Mesothelial cell of epicardium (in vitro differentiated cells): ENCODE measurements at regions not wholly inside any gene's neighbourhood (a gene's known extent, or its start where the extent isn't known, plus 50 kb on each side); places are given as distances from the start of the nearest gene placed in this dataset.

Experiments
- DNase-seq, 2 experiments: peaks; one replicate each; pipeline ENCODE4 v3.0.0; 2021; ENCODE audit warnings: low spot score in 2 of 2; ENCODE audit not compliant: unreplicated experiment in 2 of 2
- H3K27ac Mint-ChIP-seq: 2 replicates; pipeline ENCODE4 v1.8.0; 2021; ENCODE audit warnings: mixed read lengths
- H3K27me3 Mint-ChIP-seq: 2 replicates; pipeline ENCODE4 v1.8.0; 2021; ENCODE audit warnings: low read depth, mixed read lengths
- H3K36me3 Mint-ChIP-seq: 2 replicates; pipeline ENCODE4 v1.8.0; 2021; ENCODE audit warnings: mixed read lengths
- H3K4me1 Mint-ChIP-seq: 2 replicates; pipeline ENCODE4 v1.8.0; 2021; ENCODE audit warnings: mixed read lengths
- H3K4me3 Mint-ChIP-seq: 2 replicates; pipeline ENCODE4 v1.8.0; 2021; ENCODE audit warnings: mild to moderate bottlenecking, moderate library complexity, mixed read lengths
- H3K9me3 Mint-ChIP-seq: 2 replicates; pipeline ENCODE4 v1.8.0; 2021; ENCODE audit warnings: mixed read lengths
- TF ChIP-seq, protein P1 (sequence below): fragments of 200-600 bp; sonication (generic); IDR thresholded peaks from one replicate; pipeline ENCODE4 v1.5.0; 2021; ENCODE audit warnings: antibody characterized with exemption; ENCODE audit not compliant: unreplicated experiment

DNA sequence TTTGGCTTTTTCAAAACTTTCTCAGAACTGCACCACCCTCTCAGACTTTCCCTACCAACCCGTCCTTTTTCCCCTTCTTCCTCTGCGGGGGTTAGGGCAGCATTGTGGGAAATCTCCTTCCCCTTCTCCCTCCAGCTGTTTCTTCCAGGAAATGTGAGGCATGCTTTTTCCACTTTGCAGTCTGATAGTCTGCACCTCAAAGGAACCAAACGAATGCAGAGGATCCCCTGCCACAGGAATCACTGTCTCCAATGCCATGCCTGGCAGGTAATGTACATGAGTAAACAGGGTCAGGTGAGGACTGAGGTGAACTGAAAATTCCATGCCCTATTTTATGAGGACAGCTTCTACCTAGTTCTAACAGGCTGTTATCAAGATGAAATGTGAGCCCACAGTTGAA lies 218.4 kb downstream of the BCAS1 start:
- TF ChIP-seq, protein P1, sequence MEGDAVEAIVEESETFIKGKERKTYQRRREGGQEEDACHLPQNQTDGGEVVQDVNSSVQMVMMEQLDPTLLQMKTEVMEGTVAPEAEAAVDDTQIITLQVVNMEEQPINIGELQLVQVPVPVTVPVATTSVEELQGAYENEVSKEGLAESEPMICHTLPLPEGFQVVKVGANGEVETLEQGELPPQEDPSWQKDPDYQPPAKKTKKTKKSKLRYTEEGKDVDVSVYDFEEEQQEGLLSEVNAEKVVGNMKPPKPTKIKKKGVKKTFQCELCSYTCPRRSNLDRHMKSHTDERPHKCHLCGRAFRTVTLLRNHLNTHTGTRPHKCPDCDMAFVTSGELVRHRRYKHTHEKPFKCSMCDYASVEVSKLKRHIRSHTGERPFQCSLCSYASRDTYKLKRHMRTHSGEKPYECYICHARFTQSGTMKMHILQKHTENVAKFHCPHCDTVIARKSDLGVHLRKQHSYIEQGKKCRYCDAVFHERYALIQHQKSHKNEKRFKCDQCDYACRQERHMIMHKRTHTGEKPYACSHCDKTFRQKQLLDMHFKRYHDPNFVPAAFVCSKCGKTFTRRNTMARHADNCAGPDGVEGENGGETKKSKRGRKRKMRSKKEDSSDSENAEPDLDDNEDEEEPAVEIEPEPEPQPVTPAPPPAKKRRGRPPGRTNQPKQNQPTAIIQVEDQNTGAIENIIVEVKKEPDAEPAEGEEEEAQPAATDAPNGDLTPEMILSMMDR, result no peak
- Mint-ChIP-seq H3K4me1 (peaks cover 5% of the 10 kb centered on the region), H3K27ac (no peak overlapping the region), H3K27me3 (no peaks in the 10 kb centered on the region), H3K9me3 (no peaks in the 10 kb centered on the region), H3K4me3 (no peak overlapping the region), H3K36me3 (no peaks in the 10 kb centered on the region)
- DNase-seq, result no peak

DNA sequence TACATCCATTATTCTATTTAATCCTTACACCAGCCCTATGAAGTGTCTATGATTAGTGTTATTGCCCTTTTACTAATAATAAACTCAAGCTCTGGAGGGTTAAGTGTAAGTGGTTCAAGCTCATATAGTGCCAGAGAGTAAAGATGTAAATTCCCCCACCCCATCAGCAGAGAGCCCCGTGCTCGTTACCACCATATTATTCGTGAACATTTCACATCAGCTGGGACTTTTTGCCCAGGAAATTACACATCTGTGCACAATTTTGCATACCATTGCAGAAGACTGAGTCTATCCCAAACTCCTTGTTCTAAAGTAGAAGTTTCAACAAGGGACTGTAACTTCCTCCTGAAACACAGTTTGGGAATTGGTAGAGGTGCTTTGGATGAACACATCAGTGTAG lies 220.1 kb downstream of the BCAS1 start:
- no peaks in the 10 kb centered on the region for H3K27me3 Mint-ChIP-seq
- TF ChIP-seq, protein P1, result no peak
- H3K36me3 Mint-ChIP-seq, result no peaks in the 10 kb centered on the region
- H3K4me3 Mint-ChIP-seq, result no peak overlapping the region
- H3K4me1 Mint-ChIP-seq, result no peaks in the 10 kb centered on the region
- no peak for DNase-seq
- no peak overlapping the region for H3K27ac Mint-ChIP-seq
- H3K9me3 Mint-ChIP-seq, result no peaks in the 10 kb centered on the region

DNA sequence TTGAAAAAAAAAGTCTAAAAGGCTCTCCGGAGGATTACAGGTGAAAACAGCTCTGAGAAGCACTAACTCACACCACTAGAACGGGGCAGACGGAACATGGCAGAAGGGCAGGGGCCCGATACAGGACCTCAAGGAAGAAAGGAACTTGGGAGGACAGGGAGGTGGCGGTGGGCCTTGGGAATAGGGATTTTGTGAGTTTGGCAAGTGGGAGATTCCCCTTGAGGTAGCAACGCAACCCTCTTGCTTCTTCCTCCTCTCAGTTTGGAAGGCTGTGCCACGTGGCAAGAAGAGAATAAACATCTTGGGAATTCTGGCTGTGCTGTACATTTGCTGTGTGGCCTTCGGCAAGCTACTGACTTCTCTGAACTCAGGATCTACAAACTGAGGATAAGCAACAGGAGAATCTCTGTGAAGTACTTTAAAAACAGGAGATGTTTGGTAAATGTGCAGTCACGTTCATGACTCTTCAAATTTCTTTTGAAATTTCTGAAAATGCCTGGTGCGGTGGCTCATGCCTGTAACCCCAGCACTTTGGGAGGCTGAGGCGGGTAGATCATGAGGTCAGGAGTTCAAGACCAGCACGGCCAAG lies 220.8 kb downstream of the BCAS1 start:
- TF ChIP-seq, protein P1, result no peak
- Mint-ChIP-seq H3K36me3 (no peaks in the 10 kb centered on the region), H3K27me3 (no peaks in the 10 kb centered on the region), H3K4me3 (no peak overlapping the region), H3K27ac (no peak overlapping the region), H3K4me1 (no peaks in the 10 kb centered on the region), H3K9me3 (no peaks in the 10 kb centered on the region)
- DNase-seq, result no peak

DNA sequence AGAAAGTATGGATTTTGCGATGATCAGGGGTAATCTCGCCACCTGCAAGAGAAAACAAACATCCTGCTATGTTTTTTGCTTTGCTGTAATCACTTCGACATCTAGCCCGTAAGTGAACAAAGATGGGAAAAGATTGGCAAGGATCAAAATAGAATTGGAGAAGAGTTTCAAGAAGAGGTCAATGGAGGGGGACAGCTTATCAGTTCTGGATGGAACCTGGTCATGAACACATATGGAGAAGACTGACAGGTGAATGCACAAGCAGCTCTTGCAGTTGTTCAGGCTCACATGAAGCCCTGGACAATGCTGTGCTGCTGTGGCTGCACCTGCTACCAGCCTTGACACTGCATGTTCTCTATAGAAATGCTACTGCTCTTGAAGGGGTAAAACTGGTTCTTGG lies 222.1 kb downstream of the BCAS1 start:
- Mint-ChIP-seq H3K9me3 (peaks cover 4% of the 10 kb centered on the region), H3K27me3 (no peaks in the 10 kb centered on the region), H3K4me1 (no peaks in the 10 kb centered on the region), H3K27ac (no peak overlapping the region), H3K4me3 (no peak overlapping the region), H3K36me3 (no peaks in the 10 kb centered on the region)
- DNase-seq, result no peak
- TF ChIP-seq, protein P1, result no peak

DNA sequence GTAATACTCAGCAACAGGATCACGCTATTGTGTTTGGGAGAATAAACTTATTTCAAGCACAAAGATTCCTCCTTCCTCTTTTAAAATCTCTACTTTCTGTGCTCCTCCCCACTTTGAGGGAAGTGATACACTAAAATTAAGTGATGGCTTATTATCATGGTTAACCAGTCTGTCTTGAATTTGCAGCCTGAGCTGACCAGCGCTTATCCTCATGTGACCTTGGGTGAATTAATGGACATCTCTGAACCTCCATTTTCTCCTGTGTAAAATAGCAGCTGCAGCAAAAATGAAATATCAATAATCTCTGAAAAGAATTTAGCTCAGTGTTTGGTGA lies 222.6 kb downstream of the BCAS1 start:
- Mint-ChIP-seq H3K27ac (no peak overlapping the region), H3K4me1 (no peaks in the 10 kb centered on the region), H3K27me3 (no peaks in the 10 kb centered on the region), H3K36me3 (no peaks in the 10 kb centered on the region), H3K4me3 (no peak overlapping the region), H3K9me3 (peaks cover 4% of the 10 kb centered on the region)
- no peak for DNase-seq
- TF ChIP-seq, protein P1, result no peak
